PC-9 (cell line): ENCODE measurements at regions not wholly inside any gene's neighbourhood (a gene's known extent, or its start where the extent isn't known, plus 50 kb on each side); places are given as distances from the start of the nearest gene placed in this dataset.

Experiments used
- BruUV-seq: library from RNA; stranded (reverse); fragments of 400-500 nt; replicated peaks from 2 replicates; lab custom pipeline; 2021; lab: Mats Ljungman, UMichigan
- CTCF ChIA-PET: fragments of 300-600 bp; sonication (Branson Sonifier 250); formaldehyde crosslinking; loops from one replicate; lab custom pipeline; 2022; ENCODE audit warnings: antibody characterized with exemption; lab: Charles Lee
- POLR2A ChIA-PET: fragments of 300-600 bp; sonication (Branson Sonifier 250); formaldehyde crosslinking; loops from one replicate; lab custom pipeline; 2022; ENCODE audit warnings: antibody characterized with exemption; ENCODE audit not compliant: unreplicated experiment; lab: Charles Lee
- DNase-seq, 2 experiments: peaks; one replicate each; pipeline versions ENCODE4 v3.0.0 to v3.0.0-alpha.2; 2015 to 2022; ENCODE audit warnings: mixed read lengths in 1 of 2
- H2AFZ ChIP-seq: fragments of 200-600 bp; sonication (generic); 2 replicates; pipeline ENCODE4 v1.8.1; 2017; ENCODE audit warnings: antibody characterized with exemption
- H3F3A ChIP-seq: fragments of 200-600 bp; sonication (generic); 2 replicates; pipeline ENCODE4 v1.8.1; 2017; ENCODE audit warnings: antibody characterized with exemption, mild to moderate bottlenecking, low read depth; ENCODE audit not compliant: insufficient read depth
- H3K27ac ChIP-seq: fragments of 200-600 bp; sonication (generic); 2 replicates; pipeline ENCODE4 v1.6.1; 2016; ENCODE audit warnings: mixed run types
- H3K27me3 ChIP-seq: fragments of 200-600 bp; sonication (generic); 2 replicates; pipeline ENCODE4 v1.6.1; 2016; ENCODE audit warnings: low read depth, mixed run types; ENCODE audit not compliant: insufficient read depth
- H3K36me3 ChIP-seq: fragments of 200-600 bp; sonication (generic); 2 replicates; pipeline ENCODE4 v1.6.1; 2016; ENCODE audit warnings: low read depth, mixed run types
- H3K4me1 ChIP-seq: fragments of 200-600 bp; sonication (generic); replicated peaks from 2 replicates; pipeline ENCODE4 v1.6.1; 2016; ENCODE audit warnings: mixed run types; ENCODE audit not compliant: insufficient read depth
- H3K4me2 ChIP-seq: fragments of 200-600 bp; sonication (generic); 2 replicates; pipeline ENCODE4 v1.6.1; 2017; ENCODE audit warnings: mixed run types
- H3K4me3 ChIP-seq: fragments of 200-600 bp; sonication (generic); 2 replicates; pipeline ENCODE4 v1.6.1; 2016; ENCODE audit warnings: mixed run types
- H3K79me2 ChIP-seq: fragments of 200-600 bp; sonication (generic); 2 replicates; pipeline ENCODE4 v1.6.1; 2017; ENCODE audit warnings: low read depth, mixed run types
- H3K9me2 ChIP-seq: fragments of 200-600 bp; sonication (generic); 2 replicates; pipeline ENCODE4 v1.8.1; 2017; ENCODE audit warnings: mild to moderate bottlenecking; ENCODE audit not compliant: insufficient read depth
- H3K9me3 ChIP-seq: fragments of 200-600 bp; sonication (generic); 2 replicates; pipeline ENCODE4 v1.8.1; 2016; ENCODE audit warnings: low read depth; ENCODE audit not compliant: insufficient read depth
- H4K20me1 ChIP-seq: fragments of 200-600 bp; sonication (generic); 2 replicates; pipeline ENCODE4 v1.8.1; 2017; ENCODE audit not compliant: insufficient read depth
- EZH2 ChIP-seq: fragments of 200-600 bp; sonication (generic); IDR thresholded peaks from 2 replicates; pipeline ENCODE4 v1.8.0; 2017; ENCODE audit warnings: antibody characterized with exemption, low read depth
- intact Hi-C: fragments of 100-400 bp; cut with micrococcal nuclease; formaldehyde crosslinking; loops from one replicate; pipeline ENCODE4 v1.10.0; 2022; ENCODE audit not compliant: unreplicated experiment
- TF ChIP-seq, protein P1 (sequence below): fragments of 200-600 bp; sonication (generic); conservative IDR thresholded peaks from 2 replicates; pipeline ENCODE4 v1.6.1; 2017; ENCODE audit warnings: mixed run types, antibody characterized with exemption, mild to moderate bottlenecking, moderate library complexity

DNA sequence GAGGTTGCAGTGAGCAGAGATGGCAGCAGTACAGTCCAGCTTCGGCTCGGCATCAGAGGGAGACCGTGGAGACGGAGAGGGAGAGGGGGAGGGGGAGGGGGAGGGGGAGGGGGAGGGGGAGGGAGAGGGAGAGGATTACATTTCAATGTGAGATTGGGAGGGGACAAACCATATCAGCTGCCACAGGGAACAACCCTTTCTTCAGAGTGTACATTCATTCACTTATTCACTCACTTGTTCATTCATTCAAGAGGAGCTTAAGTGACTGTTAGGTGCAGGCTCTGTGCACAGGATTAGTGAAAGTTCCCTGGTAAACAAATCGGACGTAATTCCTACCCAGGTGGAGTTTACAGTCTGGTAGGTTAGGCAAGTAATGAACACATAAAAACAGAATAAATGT is 65.6 kb upstream of the MEDAG start:
- no peaks in the 10 kb centered on the region for H4K20me1 ChIP-seq
- intact Hi-C loops, result no loop called here
- ChIA-PET CTCF (no interaction called here), POLR2A (no interaction called here)
- H3K4me2 ChIP-seq, result no peak overlapping the region
- H3K4me1 ChIP-seq, result peaks cover 4% of the 10 kb centered on the region
- H3K9me2 ChIP-seq, result no peaks in the 10 kb centered on the region
- no peak overlapping the region for H3K4me3 ChIP-seq
- H2AFZ ChIP-seq, result no peak overlapping the region
- H3K36me3 ChIP-seq, result no peaks in the 10 kb centered on the region
- H3F3A ChIP-seq, result peaks cover 16% of the 10 kb centered on the region
- no peaks in the 10 kb centered on the region for H3K27me3 ChIP-seq
- H3K9me3 ChIP-seq, result no peaks in the 10 kb centered on the region
- no TSS peak for BruUV-seq
- H3K27ac ChIP-seq, result no peak overlapping the region
- H3K79me2 ChIP-seq, result no peaks in the 10 kb centered on the region
- DNase-seq, result no peak
- TF ChIP-seq EZH2, result no peak
- TF ChIP-seq, protein P1, sequence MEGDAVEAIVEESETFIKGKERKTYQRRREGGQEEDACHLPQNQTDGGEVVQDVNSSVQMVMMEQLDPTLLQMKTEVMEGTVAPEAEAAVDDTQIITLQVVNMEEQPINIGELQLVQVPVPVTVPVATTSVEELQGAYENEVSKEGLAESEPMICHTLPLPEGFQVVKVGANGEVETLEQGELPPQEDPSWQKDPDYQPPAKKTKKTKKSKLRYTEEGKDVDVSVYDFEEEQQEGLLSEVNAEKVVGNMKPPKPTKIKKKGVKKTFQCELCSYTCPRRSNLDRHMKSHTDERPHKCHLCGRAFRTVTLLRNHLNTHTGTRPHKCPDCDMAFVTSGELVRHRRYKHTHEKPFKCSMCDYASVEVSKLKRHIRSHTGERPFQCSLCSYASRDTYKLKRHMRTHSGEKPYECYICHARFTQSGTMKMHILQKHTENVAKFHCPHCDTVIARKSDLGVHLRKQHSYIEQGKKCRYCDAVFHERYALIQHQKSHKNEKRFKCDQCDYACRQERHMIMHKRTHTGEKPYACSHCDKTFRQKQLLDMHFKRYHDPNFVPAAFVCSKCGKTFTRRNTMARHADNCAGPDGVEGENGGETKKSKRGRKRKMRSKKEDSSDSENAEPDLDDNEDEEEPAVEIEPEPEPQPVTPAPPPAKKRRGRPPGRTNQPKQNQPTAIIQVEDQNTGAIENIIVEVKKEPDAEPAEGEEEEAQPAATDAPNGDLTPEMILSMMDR, result no peak

GRCh38 chr13:30841154-30841553 is 64.9 kb upstream of the MEDAG start:
- BruUV-seq, result no TSS peak

GRCh38 chr13:30843548-30843947 is 62.5 kb upstream of the MEDAG start:
- Histone ChIP-seq H3K4me1 (peaks cover 12% of the 10 kb centered on the region), H3K9me2 (no peaks in the 10 kb centered on the region), H2AFZ (no peak overlapping the region), H3K36me3 (no peaks in the 10 kb centered on the region), H3K9me3 (no peaks in the 10 kb centered on the region), H4K20me1 (no peaks in the 10 kb centered on the region), H3K4me3 (no peak overlapping the region), H3K79me2 (no peaks in the 10 kb centered on the region), H3K27me3 (no peaks in the 10 kb centered on the region), H3K4me2 (no peak overlapping the region), H3K27ac (no peak overlapping the region), H3F3A (peaks cover 28% of the 10 kb centered on the region)
- BruUV-seq, result no TSS peak
- no peak for TF ChIP-seq EZH2
- TF ChIP-seq, protein P1, result no peak
- POLR2A ChIA-PET, result no interaction called here
- intact Hi-C loops, result no loop called here
- DNase-seq, result no peak
- CTCF ChIA-PET, result no interaction called here

More at GRCh38 chr13:30841154-30841553, 64.9 kb upstream of the MEDAG start:
- DNase-seq, result no peak
- no peaks in the 10 kb centered on the region for H3K79me2 ChIP-seq
- H3K4me1 ChIP-seq, result peaks cover 11% of the 10 kb centered on the region
- no peaks in the 10 kb centered on the region for H3K36me3 ChIP-seq
- POLR2A ChIA-PET, result no interaction called here
- H3K9me2 ChIP-seq, result no peaks in the 10 kb centered on the region
- H3K4me3 ChIP-seq, result no peak overlapping the region
- intact Hi-C loops, result no loop called here
- no peak overlapping the region for H3K27ac ChIP-seq
- H3K4me2 ChIP-seq, result no peak overlapping the region
- H3K9me3 ChIP-seq, result no peaks in the 10 kb centered on the region
- no peak overlapping the region for H2AFZ ChIP-seq
- H3K27me3 ChIP-seq, result no peaks in the 10 kb centered on the region
- CTCF ChIA-PET, result no interaction called here
- TF ChIP-seq EZH2, result no peak
- TF ChIP-seq, protein P1, result no peak
- peaks cover 22% of the 10 kb centered on the region for H3F3A ChIP-seq
- no peaks in the 10 kb centered on the region for H4K20me1 ChIP-seq
